Lower lobe of right lung (tissue), 2 donors: ENCODE measurements at regions not wholly inside any gene's neighbourhood (a gene's known extent, or its start where the extent isn't known, plus 50 kb on each side); places are given as distances from the start of the nearest gene placed in this dataset.

Experiments
- ATAC-seq, 2 donors: fragments of 200-7000 bp; cut with Tn5 transposase; one replicate each; pipeline ENCODE4 v1.9.1; 2020 to 2022; ENCODE audit warnings: mild to moderate bottlenecking in 2 of 2, moderate library complexity in 2 of 2
- DNase-seq: peaks from one replicate; pipeline ENCODE4 v3.0.0-alpha.2; 2020
- H3K27ac ChIP-seq: fragments of 200-600 bp; one replicate; pipeline ENCODE4 v1.8.0; 2022
- H3K27me3 ChIP-seq: fragments of 200-600 bp; one replicate; pipeline ENCODE4 v1.8.0; 2022; ENCODE audit warnings: low read depth
- H3K36me3 ChIP-seq: fragments of 200-600 bp; one replicate; pipeline ENCODE4 v1.8.0; 2022; ENCODE audit warnings: mild to moderate bottlenecking
- H3K4me1 ChIP-seq: fragments of 200-600 bp; one replicate; pipeline ENCODE4 v1.8.0; 2022
- H3K4me3 ChIP-seq: fragments of 200-600 bp; one replicate; pipeline ENCODE4 v1.8.0; 2022; ENCODE audit warnings: mild to moderate bottlenecking
- H3K9me3 ChIP-seq: fragments of 200-600 bp; one replicate; pipeline ENCODE4 v1.8.0; 2022
- intact Hi-C: fragments of 100-400 bp; cut with DNase I; formaldehyde crosslinking; loops from one replicate; pipeline ENCODE4 v1.11.0; 2022
- TF ChIP-seq, protein P1 (sequence below): fragments of 200-600 bp; IDR thresholded peaks from one replicate; pipeline ENCODE4 v1.8.0; 2022; ENCODE audit warnings: antibody characterized with exemption, mild to moderate bottlenecking
- donor health status: DM: no; HTN: yes; CAD: no; lungs with severe emphysema.

DNA sequence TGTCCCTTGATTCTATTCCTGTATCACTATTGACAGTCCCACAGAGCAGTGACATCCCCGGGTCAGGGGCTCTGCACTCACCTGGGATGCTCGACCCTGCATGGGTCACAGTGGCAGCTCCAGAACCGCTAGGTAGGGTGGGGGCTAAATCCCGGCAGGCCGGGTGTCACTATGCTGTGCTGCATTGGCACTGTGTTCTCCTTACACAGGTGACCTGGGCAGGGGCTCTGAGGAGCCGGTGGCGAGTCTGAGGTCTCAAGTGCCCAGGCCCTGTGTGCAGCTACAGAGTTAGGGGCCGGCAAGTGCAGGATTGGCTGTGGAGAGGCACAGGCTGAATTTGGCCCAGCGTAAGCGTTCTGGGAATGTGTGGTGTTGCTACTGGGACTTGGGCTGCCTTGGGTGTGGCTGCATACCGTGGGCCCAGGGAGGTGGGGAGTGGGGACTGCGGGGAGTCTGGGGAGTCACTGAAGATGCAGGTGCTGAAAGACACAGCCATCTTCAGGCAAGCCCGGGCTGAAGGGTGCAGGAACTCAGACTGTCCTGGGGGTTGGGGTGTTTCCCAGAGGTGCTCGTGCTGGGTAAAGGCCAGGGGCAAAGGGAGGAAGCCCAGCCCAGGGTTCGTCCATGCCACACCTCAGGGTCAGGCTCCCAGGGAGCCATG is 102.6 kb upstream of the PRR20G start:
- Histone ChIP-seq H3K4me3 (no peak overlapping the region), H3K27me3 (peaks cover 11% of the 10 kb centered on the region), H3K9me3 (no peaks in the 10 kb centered on the region), H3K27ac (no peak overlapping the region), H3K4me1 (no peaks in the 10 kb centered on the region), H3K36me3 (no peaks in the 10 kb centered on the region)
- TF ChIP-seq, protein P1, sequence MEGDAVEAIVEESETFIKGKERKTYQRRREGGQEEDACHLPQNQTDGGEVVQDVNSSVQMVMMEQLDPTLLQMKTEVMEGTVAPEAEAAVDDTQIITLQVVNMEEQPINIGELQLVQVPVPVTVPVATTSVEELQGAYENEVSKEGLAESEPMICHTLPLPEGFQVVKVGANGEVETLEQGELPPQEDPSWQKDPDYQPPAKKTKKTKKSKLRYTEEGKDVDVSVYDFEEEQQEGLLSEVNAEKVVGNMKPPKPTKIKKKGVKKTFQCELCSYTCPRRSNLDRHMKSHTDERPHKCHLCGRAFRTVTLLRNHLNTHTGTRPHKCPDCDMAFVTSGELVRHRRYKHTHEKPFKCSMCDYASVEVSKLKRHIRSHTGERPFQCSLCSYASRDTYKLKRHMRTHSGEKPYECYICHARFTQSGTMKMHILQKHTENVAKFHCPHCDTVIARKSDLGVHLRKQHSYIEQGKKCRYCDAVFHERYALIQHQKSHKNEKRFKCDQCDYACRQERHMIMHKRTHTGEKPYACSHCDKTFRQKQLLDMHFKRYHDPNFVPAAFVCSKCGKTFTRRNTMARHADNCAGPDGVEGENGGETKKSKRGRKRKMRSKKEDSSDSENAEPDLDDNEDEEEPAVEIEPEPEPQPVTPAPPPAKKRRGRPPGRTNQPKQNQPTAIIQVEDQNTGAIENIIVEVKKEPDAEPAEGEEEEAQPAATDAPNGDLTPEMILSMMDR = no peak
- DNase-seq (no peak), ATAC-seq (peak; percentile 42 to 46)
- intact Hi-C loops = no loop called here

DNA sequence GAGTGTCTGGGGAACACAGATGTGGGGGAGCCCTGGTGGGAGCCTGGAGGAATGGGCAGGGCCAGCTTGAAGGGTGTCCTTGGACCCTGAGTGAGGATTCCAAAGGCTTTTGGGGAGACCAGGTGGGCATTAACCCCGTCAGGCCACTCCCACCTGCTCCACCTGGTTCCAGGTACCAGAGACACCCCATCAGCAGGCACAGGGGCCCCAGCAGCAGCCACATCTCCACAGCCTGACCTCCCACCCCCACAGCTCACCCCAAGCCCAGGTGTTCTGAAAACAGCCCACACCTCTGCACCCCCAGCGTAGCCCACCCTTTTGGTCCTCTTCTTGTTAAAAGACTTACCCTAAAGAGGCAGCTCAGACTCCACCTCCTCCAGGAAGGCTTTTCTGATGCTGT is 102.1 kb upstream of the PRR20G start:
- DNase-seq (no peak), ATAC-seq (no peak)
- no peaks in the 10 kb centered on the region for H3K9me3 ChIP-seq
- intact Hi-C loops = no loop called here
- H3K36me3 ChIP-seq = no peaks in the 10 kb centered on the region
- no peak overlapping the region for H3K27ac ChIP-seq
- H3K27me3 ChIP-seq = peaks cover 11% of the 10 kb centered on the region
- H3K4me1 ChIP-seq = no peaks in the 10 kb centered on the region
- TF ChIP-seq, protein P1 = no peak
- no peak overlapping the region for H3K4me3 ChIP-seq

DNA sequence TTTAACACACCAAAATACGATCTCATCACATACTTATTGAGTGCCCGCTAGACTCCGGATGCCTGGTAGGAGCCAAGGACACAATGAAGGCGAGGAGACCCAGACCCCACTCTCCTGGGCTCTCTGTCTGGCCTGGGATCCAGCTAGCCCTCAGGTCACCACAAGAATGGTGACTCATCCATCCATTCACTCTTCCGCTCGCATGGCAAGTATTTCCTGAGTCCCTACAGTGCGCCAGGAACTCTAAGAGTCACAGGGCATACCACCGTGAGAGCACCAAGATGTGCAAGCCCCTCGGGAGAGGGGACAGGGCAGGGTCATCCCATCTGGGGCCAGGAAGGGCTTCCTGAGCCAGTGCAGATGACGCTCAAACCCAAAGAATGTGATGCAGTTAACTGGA is 101.6 kb upstream of the PRR20G start:
- TF ChIP-seq, protein P1 = no peak
- peak in 1 of 2 donors; percentile 47 for ATAC-seq
- H3K27ac ChIP-seq = no peak overlapping the region

GRCh38 chr3:127388427-127388826 is 100.6 kb upstream of the PRR20G start:
- H3K9me3 ChIP-seq = no peaks in the 10 kb centered on the region
- H3K4me3 ChIP-seq = no peak overlapping the region
- peaks cover 11% of the 10 kb centered on the region for H3K27me3 ChIP-seq
- DNase-seq (no peak), ATAC-seq (peak in 1 of 2 donors; percentile 45)
- intact Hi-C loops = no loop called here
- TF ChIP-seq, protein P1 = no peak
- H3K4me1 ChIP-seq = no peaks in the 10 kb centered on the region
- H3K36me3 ChIP-seq = no peaks in the 10 kb centered on the region
- no peak overlapping the region for H3K27ac ChIP-seq

More for the DNA sequence above, 101.6 kb upstream of the PRR20G start:
- DNase-seq = no peak
- Histone ChIP-seq H3K27me3 (peaks cover 11% of the 10 kb centered on the region), H3K4me3 (no peak overlapping the region), H3K36me3 (no peaks in the 10 kb centered on the region), H3K4me1 (no peaks in the 10 kb centered on the region), H3K9me3 (no peaks in the 10 kb centered on the region)
- intact Hi-C loops = no loop called here

DNA sequence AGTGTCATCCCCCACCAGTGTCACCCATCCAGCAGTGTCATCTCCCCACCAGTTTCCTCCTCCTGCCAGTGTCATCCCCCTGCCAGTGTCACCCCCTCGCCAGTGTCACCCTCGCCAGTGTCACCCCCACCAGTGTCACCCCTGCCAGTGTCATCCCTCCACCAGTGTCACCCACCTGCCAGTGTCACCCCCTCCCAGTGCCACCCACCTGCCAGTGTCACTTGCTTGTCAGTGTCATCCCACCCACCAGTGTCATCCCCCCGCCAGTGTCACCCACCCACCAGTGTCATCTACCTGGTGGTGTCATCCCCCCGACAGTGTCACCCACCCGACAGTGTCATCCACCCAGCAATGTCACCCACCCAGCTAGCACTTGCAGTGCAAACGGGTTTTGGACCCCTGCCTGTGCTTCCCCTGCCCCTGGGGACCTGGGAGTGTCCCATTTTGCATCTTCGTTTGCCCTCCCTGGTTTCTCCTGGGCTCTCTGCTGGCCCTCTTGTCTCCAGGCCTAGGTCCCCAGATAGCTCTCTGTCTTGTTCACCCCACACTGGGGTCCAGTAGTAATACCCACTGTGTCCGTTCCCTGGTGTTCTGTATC is 99.8 kb upstream of the PRR20G start:
- no peak overlapping the region for H3K4me3 ChIP-seq
- no peaks in the 10 kb centered on the region for H3K9me3 ChIP-seq
- DNase-seq = no peak
- no peak overlapping the region for H3K27ac ChIP-seq
- peaks cover 11% of the 10 kb centered on the region for H3K27me3 ChIP-seq
- TF ChIP-seq, protein P1 = no peak
- no peaks in the 10 kb centered on the region for H3K4me1 ChIP-seq
- no peak for ATAC-seq
- H3K36me3 ChIP-seq = no peaks in the 10 kb centered on the region
- intact Hi-C loops = no loop called here
